Right lobe of liver (tissue), 4 donors: ENCODE measurements at regions not wholly inside any gene's neighbourhood (a gene's known extent, or its start where the extent isn't known, plus 50 kb on each side); places are given as distances from the start of the nearest gene placed in this dataset.

Experiments
- CTCF ChIP-seq, 4 donors: fragments of 200-600 bp in 3 of 4; fragments of 450-650 bp in 1 of 4; IDR thresholded peaks; one replicate each; pipeline versions ENCODE4 v1.5.1 to v1.8.0; 2016 to 2022; ENCODE audit warnings: antibody characterized with exemption in 4 of 4, mild to moderate bottlenecking in 2 of 4
- POLR2A ChIP-seq: fragments of 450-650 bp; IDR thresholded peaks from one replicate; pipeline ENCODE4 v1.6.1; 2017; ENCODE audit warnings: antibody characterized with exemption, mild to moderate bottlenecking
- donor health status: DM: no; HTN: no; CAD: no.
- donor health status: DM: no; HTN: no; CAD: no.
- donor health status: DM: no; HTN: yes; CAD: no.

GRCh38 chr2:147740211-147740927 is 104.5 kb upstream of the ACVR2A start:
- TF ChIP-seq CTCF (IDR thresholded peaks at IDR 0.05) (no peak), POLR2A (no peak)
